Tibial nerve (tissue), 3 donors: ENCODE measurements at regions not wholly inside any gene's neighbourhood (a gene's known extent, or its start where the extent isn't known, plus 50 kb on each side); places are given as distances from the start of the nearest gene placed in this dataset.

ENCODE experiments used
- CTCF ChIP-seq, 5 experiments: fragments of 200-600 bp in 3 of 5; fragments of 450-650 bp in 2 of 5; sonication (generic) in 3 of 5; IDR thresholded peaks; one replicate each; pipeline ENCODE4 v1.5.1; 2016 to 2019; ENCODE audit warnings: antibody characterized with exemption in 5 of 5, mild to moderate bottlenecking in 3 of 5, moderate library complexity in 2 of 5
- POLR2A ChIP-seq, 2 donors: fragments of 450-650 bp; IDR thresholded peaks; one replicate each; pipeline ENCODE4 v1.6.1; 2017; ENCODE audit warnings: antibody characterized with exemption in 2 of 2, mild to moderate bottlenecking in 2 of 2, moderate library complexity in 2 of 2

GRCh38 chr5:166625210-166625865, 1666.1 kb upstream of the WWC1 start:
- TF ChIP-seq CTCF (IDR thresholded peaks at IDR 0.05): no peak
- TF ChIP-seq POLR2A (IDR thresholded peaks at IDR 0.05): no peak
